GM21515 (cell line): ENCODE measurements at regions not wholly inside any gene's neighbourhood (a gene's known extent, or its start where the extent isn't known, plus 50 kb on each side); places are given as distances from the start of the nearest gene placed in this dataset.

Experiments
- ATAC-seq: cut with Tn5 transposase; IDR thresholded peaks from one replicate; pipeline ENCODE4 v1.9.1; 2021; ENCODE audit not compliant: unreplicated experiment

- no peak for ATAC-seq
Measured at GRCh38 chr13:106143930-106144709, 391.3 kb downstream of the EFNB2 start.

DNA sequence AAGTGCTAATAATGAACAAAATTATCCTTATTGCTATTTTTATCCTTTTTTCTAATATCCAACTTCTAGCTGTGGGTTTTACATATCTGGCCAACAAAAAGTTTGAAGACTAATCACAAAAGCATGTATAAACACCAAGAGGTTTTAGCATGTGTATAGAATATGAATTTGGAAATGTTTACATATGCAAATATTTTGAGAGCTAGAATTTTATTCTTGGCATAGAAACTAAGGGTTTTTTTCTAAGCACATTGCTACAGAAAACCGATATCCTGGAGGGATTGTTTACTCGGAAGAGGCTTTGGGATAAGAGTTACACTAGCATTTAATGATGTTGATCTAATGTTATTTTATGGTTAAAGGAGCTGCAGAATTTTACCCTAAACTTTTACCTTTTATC, 392.1 kb downstream of the EFNB2 start:
- ATAC-seq = no peak

DNA sequence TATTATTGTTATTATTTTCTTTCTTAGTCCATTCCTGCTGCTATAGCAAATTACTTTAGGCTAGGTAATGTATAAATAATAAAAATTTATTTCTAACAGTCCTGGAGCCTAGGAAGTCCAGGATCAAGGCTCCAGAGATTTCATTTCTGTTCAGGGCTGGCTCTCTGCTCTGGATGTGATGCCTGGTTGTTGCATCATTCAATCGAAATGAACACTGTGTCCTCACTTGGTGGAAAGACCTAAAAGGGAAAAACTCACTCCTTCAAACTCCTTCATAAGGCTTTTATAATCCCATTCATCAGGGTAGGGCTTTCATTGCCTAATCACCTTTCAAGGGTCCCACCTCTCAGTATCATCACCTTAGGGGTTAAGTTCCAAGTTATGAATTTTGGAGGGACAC, 395.0 kb downstream of the EFNB2 start:
- ATAC-seq = no peak

- no peak for ATAC-seq
Measured at GRCh38 chr13:106139942-106140341, 395.5 kb downstream of the EFNB2 start.

DNA sequence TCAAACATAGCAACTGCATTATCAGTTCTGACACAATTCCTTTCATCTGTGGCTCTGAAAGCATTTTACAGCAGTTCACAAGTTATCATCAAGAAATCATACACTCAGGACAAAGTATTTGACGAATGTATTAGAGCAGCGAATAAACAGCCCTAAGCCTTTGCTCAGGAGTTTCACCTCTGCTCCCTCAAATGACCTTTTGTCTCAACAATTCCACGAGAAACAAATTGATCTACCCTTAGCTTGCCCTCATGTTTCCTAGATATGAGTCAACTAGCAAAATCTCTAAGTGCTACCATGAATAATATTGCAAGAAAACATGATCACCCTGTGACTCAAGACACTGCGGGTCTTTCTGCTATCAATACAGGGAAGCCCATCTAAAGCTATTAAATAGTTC, 396.1 kb downstream of the EFNB2 start:
- no peak for ATAC-seq

GRCh38 chr13:106138620-106139019, 396.8 kb downstream of the EFNB2 start:
- ATAC-seq = no peak

DNA sequence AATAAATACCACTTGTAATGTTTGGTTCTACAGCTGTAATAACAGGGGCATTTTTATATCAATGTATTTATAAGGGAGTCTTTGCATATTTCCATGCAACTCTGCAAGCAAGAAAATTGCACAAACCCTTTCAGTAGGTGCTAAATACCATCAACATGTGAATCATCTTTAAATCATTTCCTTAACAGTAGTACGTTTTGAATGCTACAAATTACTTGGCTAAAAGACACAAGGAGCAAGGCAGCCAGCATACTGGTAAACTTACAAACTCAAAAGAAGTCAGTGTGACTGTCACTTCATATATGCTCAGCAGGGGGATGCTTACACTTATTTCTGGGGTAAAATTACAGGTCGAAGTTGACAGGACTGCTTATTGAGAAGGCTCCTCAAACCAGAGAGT, 402.4 kb downstream of the EFNB2 start:
- ATAC-seq = no peak

- ATAC-seq = no peak
Measured at GRCh38 chr13:106132216-106132615, 403.2 kb downstream of the EFNB2 start.

GRCh38 chr13:106129993-106130392, 405.5 kb downstream of the EFNB2 start:
- no peak for ATAC-seq

DNA sequence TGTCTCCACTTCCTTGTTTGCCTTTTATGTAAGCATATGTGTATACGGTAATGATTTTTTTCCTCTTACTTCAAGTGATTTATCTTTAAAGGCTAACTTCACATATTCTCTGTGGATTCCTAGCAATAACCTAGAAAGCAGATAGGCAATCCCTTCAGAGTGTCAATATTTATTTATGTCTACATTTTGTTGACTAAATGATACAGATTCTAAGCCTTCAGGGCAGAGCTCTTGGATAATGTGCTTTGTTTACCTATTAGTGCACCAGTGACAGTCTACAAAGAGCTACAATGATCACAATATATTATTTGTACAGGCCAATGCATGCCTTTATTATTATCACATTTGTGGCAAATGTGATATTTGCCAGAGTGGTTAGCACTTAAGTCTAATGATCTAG, 406.2 kb downstream of the EFNB2 start:
- ATAC-seq = no peak

DNA sequence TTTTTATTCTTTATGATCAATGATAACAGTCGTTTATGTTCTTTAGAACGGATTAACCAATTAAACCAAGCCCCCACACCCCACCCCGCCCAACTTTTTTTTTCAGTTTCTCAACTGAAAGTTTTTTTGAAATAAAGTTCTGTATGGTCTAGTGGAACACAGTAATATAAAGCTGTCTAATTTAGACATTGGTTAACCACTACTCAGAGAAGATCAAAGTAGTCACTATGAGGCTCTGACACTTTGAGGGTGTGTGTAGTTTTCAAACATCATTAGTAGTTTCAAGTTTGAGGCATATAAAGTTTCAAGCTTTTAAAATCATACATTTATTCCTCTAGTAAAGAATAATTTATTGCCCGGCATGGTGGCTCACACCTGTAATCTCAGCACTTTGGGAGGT, 413.2 kb downstream of the EFNB2 start:
- ATAC-seq = no peak

DNA sequence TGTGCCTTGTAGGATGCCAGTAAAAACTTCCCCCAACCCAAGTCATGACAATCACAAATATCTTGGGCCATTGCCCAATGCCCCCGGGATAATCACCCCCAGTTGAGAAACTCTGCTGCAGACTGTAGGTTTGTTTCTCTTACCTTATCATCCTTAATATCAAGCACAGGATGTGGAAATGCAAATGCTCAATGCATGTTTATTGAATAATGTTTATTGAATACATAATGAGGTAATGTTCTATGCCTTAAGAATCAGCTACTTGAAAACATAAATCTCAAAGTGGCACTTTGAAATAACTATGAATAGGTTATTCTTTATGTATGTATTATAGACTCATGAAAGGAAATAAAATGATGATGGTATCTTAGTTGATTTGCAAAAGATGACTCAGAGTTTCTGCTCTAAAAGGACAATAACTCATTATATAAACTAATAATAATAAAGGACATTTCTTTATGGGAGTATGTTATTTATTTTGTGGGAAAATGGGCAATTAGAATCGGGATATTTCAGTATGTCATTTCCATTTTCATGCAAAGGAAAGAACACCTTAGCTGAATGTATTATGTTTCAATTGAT, 414.2 kb downstream of the EFNB2 start:
- ATAC-seq = no peak

DNA sequence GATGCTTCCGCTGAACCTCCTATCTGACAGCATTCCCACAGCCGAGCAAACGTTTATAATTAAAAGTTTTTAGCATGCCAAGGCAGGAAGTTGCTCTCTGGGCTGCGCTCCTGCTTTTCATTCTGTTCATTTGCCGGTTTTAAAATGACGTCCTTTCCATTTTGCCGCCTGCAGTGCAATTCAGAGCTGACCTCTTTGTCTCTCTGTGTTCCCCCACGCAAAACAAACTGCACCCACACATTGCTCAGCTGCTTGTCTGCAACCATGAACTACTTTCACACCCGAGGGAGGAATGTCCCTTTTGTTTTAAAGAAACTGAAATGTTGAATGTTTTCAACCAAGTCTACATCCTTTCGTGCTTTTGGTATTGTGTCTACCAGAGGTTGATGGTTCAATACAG, 416.5 kb downstream of the EFNB2 start:
- no peak for ATAC-seq

GRCh38 chr13:106118050-106118449, 417.4 kb downstream of the EFNB2 start:
- ATAC-seq = no peak

GRCh38 chr13:106117640-106118039, 417.8 kb downstream of the EFNB2 start:
- no peak for ATAC-seq

- ATAC-seq = no peak
Measured at GRCh38 chr13:106117035-106117434, 418.4 kb downstream of the EFNB2 start.

DNA sequence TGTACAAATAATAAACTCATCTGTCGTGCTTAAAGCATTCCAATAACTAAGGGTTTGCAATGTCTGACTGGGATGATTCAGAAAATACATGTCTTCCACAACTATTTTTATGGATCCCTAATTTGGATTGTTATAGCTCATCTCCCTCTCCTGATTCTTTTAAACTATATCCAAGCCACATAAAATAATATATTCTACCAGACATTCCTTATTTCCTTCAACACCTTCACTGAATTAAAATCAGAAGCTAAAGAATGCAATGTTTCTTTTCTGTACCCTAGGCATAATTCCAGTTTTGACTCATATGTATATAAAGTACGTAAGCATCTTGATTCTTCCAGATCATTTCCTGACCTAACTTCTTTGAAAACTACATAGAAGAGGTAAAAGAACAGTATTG, 420.4 kb downstream of the EFNB2 start:
- no peak for ATAC-seq

DNA sequence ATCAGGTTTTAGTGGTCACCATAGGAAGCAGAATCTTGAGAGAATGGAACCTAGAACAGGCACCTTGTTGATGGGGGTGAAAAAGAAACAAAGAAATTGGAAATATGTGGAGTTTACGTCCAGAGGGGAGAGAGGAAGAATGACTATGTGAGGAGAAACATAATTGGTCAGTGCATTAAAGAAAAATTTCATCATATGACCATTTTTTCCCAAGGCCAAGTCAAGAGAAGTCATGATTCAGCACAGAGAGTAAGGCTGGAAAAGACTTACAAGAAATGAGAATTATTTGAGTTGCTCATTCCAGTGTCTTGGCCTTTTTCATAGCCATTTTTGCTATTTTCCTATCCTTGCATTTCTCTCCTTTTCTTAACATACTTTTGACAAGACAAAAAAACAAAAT, 421.7 kb downstream of the EFNB2 start:
- no peak for ATAC-seq

DNA sequence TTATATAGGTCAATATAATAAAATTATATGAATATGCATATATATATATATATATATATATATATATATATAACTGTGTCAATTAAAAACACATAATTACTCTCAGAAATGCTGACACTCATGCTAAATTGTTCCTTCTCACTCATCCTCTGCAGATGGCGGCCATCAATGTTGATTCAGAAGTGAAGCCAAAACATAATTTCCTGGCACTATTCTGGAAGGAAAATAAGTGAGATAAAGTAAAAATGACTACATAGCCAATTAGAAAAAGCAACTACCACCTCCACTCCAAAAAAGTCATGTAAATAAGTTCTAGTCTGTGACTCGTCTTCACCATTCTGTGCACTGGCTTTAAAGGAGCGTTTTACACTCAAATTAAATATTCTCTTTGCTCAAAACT, 423.3 kb downstream of the EFNB2 start:
- no peak for ATAC-seq

DNA sequence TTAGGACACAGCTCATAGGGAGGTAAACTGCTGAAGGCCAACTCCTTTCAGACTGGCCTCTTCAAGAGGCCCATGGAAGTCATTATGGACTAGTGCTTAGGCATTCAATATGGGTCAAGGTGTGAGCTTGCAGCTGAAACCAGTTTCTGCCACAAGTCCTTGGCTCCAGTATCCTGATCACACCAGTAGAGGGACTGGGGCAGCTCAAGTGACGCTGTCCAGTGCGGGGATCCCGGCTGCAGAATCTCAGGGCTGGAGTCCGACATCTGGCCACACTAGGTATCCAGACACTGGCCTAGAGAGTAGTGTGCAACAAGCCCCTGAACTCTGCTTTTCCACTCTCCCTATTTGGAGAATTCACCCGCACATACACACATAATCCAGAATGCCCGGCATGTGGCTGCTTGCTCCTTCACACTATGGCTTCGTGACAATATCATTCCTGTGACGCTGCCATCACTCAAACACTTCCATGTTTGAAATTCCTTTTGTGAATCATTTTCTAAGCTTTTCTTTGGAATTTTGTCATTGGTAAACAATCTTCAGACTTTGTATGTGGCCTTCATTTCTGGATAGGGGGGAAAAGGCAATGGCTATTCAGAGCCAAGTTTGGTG, 425.1 kb downstream of the EFNB2 start:
- no peak for ATAC-seq

DNA sequence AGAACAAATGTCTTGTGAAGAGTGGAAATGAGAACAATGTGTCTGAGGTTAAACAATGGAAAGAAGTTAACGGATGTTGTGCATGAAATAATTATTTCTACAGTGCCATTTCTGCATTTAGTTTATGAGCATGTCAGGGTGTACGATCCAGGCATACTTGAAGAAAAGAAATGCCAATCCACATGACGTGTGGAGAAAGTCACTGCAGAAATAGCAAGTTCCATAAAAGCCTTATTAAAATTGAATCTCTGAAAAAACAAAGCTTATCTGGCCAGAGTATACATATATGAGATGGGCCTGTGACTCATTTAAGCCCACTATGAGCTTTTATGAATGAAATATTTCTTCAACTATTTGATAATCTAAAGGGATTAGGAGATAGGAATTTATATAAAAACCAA, 426.1 kb downstream of the EFNB2 start:
- ATAC-seq = no peak

DNA sequence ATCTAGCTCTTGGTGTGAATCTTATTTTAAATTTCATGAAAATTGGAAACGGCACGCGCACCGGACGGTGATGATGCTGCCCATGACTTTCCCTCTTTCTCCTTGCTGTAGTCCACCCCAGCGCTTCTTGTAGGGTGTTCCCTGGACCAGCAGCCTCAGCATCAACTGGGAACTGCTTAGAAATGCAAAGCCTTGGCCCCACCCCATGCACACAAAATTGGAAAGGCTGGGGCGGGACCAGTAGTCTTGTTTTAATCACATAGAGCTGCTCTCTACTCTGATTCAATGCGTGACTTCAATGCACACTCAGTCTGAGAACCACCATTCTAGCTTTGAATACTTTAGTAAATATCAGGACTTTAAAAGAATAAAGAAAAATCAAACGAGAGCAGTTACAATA, 427.1 kb downstream of the EFNB2 start:
- no peak for ATAC-seq

DNA sequence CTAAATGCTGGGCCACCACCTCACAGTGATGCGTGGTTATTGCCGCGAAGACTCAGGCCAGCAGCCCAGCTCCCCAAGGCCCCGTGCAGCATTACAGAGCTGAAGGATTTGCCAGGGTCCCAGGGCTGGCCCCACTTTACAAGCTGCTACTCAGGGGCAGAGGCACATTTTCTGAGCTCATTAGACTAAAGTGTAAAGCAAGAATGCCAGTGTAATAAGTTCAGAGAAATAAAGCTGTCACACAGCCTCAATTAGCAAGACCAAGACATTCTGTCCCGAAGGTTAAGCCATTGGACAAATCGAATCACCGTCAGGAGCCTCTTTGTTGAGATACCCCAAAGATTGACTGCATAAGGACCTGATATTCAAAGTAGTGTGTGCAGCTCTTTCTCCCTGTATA, 428.4 kb downstream of the EFNB2 start:
- ATAC-seq = no peak
